ENCODE measurements at regions not wholly inside any gene's neighbourhood (a gene's known extent, or its start where the extent isn't known, plus 50 kb on each side); places are given as distances from the start of the nearest gene placed in this dataset.
"Not testable (repeated sequence)": the region's sequence is repeated elsewhere in the genome, so short reads cannot be mapped to it uniquely, and the experiment has no call there.

DNA sequence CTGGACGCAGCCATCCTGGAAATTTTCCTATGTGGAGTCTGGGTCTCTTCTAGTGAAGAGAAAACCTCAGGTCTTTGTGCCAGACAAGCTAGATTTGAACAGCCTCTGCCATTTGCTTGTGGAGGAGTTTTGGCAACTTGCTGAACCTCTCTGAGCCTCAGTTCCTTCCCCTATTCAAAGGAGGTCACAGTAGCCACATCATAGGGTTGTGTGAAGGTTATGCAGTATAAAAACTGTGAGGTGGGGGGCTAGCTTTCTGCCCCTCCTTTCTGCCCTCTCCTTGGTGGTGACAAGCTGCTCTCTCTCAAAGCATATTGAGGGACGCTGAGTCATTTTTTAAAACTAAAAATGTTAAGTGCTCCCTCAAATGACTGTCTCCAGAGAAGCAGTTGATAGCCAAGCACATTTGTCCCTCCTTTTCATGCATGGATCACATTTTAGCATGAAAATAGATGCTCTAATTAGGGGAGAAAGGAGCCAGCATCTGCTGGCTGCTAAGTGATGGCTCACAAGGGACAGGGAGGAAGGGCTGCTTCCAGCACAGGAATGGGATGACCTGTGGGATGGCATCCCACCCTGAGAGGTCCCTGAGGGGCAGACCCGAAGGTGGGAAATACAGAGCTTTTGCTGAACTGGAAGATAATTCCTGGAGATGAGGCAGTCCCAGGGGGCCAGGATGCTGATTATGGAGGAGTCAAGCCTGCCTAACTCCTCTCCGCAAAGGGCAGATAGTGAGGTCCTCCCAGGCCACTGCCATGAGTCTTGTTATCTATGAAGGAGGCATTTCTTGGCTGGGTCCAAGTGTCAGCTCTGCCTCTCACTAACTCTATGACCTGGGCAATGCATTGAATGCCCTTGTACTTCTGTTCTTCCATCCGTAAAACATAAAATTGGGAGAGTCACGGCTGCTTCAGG is 218.8 kb downstream of the RAB11FIP4 start:
- DNase-seq: no peak

GRCh38 chr17:31609331-31609730 is 217.9 kb downstream of the RAB11FIP4 start:
- DNase-seq: peak; percentile 10

DNA sequence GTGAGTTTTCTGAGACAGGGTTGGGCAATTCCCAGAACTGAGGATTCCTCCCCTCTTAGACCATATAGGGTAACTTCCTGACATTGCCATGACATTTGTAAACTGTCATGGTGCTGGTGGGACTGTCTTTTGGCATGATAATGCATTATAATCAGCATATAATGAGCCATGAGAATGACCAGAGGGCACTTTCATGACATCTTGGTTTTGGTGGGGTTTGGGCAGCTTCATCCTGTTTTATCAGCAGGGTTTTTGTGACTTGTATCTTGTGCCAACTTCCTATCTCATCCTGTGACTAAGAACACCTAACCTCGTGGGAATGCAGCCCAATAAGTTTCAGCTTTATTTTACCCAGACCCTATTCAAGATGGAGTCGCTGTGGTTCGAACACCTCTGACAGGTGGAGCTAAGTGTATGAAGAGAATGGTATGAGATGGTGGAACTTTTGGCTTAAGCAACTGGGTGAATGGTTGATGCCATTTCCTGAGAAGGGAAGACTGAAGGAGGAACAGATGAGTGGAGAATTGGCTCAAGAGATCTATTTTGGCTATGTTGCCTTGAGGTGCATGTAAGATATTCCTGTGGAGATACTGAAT is 217.3 kb downstream of the RAB11FIP4 start:
- DNase-seq: no peak

DNA sequence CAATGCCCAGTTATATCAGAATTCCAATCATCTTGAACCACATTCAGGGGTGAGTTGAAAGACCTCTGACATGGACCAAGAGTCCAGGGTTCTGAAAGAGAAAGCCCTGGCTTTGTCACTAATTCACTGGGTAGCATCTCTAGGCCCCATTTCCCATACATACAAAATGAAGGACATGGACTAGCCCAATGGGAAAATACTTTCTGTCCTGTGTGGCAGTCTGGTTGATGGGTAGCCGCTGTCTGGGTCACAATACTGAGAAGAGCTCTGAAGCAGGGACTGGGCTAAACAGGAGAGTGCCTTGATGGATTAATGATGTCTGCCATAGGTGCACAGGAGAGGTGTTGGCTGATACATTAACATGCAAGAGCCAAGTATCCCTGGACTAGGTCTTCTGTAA is 214.3 kb downstream of the RAB11FIP4 start:
- DNase-seq: no peak

- DNase-seq: no peak
These were observed 213.5 kb downstream of the RAB11FIP4 start for GRCh38 chr17:31604936-31605335.

DNA sequence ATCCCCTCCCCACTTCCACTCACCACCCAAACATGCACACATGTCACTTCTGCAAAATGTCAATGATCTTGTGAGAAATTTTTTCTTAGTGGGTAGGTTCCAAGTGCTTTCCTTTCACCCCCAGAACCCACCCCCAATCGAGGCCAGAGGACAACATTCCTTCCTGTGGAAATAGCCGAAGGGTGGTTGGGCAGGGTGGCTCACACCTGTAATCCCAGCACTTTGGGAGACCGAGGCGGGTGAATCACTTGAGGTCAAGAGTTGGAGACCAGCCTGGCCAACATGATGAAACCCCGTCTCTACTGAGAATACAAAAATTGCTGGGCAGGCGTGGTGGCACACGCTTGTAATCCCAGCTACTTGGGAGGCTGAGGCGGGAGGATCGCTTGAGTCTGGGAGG is 208.7 kb downstream of the RAB11FIP4 start:
- DNase-seq: not testable (repeated sequence)

- DNase-seq: peak; percentile 65
These were observed 207.6 kb downstream of the RAB11FIP4 start for GRCh38 chr17:31598921-31599571.

- DNase-seq: no peak
These were observed 206.9 kb downstream of the RAB11FIP4 start for GRCh38 chr17:31598399-31598782.

GRCh38 chr17:31597646-31598398 is 206.3 kb downstream of the RAB11FIP4 start:
- no peak for DNase-seq

GRCh38 chr17:31596382-31597323 is 205.2 kb downstream of the RAB11FIP4 start:
- no peak for DNase-seq

DNA sequence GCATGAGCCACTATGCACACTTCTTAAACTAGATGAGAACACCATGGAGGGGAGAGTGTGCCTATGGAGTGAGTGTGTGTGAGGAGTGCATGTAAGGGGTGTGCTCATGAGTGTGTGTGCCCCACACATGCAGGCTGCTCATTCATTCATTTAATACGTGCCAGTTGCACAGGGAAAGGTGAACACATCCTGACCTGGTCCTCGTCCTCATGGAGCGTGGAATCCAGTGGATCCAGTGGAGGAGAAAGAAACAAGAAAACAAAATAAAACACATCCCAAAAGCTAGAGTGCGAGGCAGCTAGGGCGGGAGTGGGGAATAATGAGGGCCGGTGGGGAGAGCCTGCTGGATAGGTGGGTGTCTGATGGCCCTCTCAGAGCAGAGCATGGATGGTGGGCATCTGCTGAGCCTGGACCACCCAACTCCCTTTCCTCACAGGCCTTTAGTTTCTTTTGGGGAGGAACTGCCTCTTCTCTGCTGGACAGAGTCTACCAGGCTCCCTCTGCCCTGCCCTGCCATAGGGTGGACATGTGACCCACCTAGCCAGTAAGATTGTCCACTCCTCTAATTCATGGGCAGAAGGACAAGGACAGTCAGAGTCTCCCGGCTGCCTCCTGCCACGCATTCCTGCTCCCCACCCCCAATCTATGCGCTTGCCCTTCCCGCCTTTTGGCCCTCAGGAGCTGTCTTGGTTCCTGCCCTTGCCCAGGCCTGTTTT is 204.3 kb downstream of the RAB11FIP4 start:
- DNase-seq: no peak

GRCh38 chr17:31595076-31595475 is 203.6 kb downstream of the RAB11FIP4 start:
- no peak for DNase-seq

- no peak for DNase-seq
These were observed 202.9 kb downstream of the RAB11FIP4 start for GRCh38 chr17:31594416-31594815.

DNA sequence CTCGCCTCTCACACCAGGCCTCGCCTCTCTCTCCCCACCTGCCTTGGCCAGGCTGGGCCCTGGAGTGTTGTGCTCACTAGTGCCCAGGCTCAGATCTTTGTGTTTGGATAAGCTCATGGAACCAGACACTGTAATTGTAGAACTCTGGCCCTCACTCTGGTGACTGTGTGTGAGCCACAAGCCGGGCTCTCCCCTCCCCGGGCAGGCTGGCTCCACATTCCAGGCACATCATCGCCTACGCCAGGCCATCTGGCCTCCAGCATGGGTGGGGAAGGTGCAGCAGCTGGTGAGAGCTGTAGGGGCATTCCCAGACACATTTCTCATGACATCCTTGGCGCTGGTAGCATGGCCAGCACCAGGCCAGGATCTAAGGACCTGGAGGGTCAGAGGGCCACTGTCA is 202.3 kb downstream of the RAB11FIP4 start:
- no peak for DNase-seq

- no peak for DNase-seq
These were observed 200.4 kb downstream of the RAB11FIP4 start for GRCh38 chr17:31591924-31592323.

DNA sequence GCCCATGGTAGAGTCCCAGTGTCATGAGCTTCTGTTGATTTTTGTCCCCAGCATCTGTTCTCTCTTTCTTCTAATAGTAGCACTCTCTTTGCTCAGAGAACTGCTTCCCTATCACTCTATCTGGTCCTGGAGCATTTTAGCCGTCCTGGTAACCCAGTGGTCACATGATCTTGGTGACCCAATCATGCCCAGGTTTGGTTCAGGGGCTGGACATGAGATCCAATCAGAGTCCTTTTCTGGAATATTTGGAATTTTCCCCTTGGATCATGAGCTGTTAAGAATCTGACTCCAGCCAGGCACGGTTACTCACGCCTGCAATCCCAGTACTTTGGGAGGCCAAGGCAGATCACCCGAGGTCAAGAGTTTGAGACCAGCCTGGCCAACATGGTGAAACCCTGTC is 197.0 kb downstream of the RAB11FIP4 start:
- no peak for DNase-seq

DNA sequence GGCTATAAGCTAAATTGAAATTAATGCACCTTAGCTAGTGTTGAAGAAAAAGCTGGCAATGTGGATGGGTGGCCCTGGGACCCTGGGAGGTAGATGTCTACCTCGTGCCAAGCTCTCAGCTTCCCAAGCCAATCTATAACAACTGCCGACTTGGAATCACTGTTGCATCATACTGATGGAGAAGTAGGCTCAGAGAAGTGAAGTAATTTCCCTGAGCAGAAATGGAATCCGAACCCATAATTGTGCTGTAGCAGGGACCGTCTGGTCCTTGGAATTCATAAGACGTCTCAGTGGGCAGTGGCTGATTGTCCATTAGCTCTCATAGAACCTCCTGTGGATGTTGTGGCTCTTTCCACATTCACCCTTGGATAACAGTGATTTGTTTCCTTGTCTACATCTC is 196.6 kb downstream of the RAB11FIP4 start:
- no peak for DNase-seq
